Hypothalamus (tissue), 51 donors: ENCODE measurements at regions not wholly inside any gene's neighbourhood (a gene's known extent, or its start where the extent isn't known, plus 50 kb on each side); places are given as distances from the start of the nearest gene placed in this dataset.

Experiments used
- DNase-seq, 51 donors: peaks; one replicate each; lab custom pipeline; 2025; lab: John Stamatoyannopoulos, UW

- no peak for DNase-seq
Observed at GRCh38 chr13:78239714-78240113, 321.1 kb upstream of the EDNRB start.

- no peak for DNase-seq
Observed at GRCh38 chr13:78238911-78239310, 320.3 kb upstream of the EDNRB start.

GRCh38 chr13:78228940-78229339 is 310.3 kb upstream of the EDNRB start:
- DNase-seq: no peak

GRCh38 chr13:78228211-78228610 is 309.6 kb upstream of the EDNRB start:
- no peak for DNase-seq

GRCh38 chr13:78227709-78228108 is 309.1 kb upstream of the EDNRB start:
- DNase-seq: no peak

- DNase-seq: no peak
Observed at GRCh38 chr13:78215458-78216108, 297.0 kb upstream of the EDNRB start.

- DNase-seq: no peak
Observed at GRCh38 chr13:78201411-78201810, 282.8 kb upstream of the EDNRB start.

- no peak for DNase-seq
Observed at GRCh38 chr13:78198821-78199220, 280.2 kb upstream of the EDNRB start.

GRCh38 chr13:78198419-78198818 is 279.8 kb upstream of the EDNRB start:
- DNase-seq: peak in 4 of 51 donors; percentile 0 to 27 (median 1)

GRCh38 chr13:78197231-78197630 is 278.6 kb upstream of the EDNRB start:
- no peak for DNase-seq

- no peak for DNase-seq
Observed at GRCh38 chr13:78194904-78195639, 276.4 kb upstream of the EDNRB start.

- DNase-seq: no peak
Observed at GRCh38 chr13:78193846-78194245, 275.2 kb upstream of the EDNRB start.

- DNase-seq: no peak
Observed at GRCh38 chr13:78192716-78193115, 274.1 kb upstream of the EDNRB start.

GRCh38 chr13:78190296-78190695 is 271.7 kb upstream of the EDNRB start:
- no peak for DNase-seq

- no peak for DNase-seq
Observed at GRCh38 chr13:78187781-78188180, 269.1 kb upstream of the EDNRB start.

- no peak for DNase-seq
Observed at GRCh38 chr13:78185700-78186099, 267.1 kb upstream of the EDNRB start.

- DNase-seq: no peak
Observed at GRCh38 chr13:78183732-78184131, 265.1 kb upstream of the EDNRB start.

- no peak for DNase-seq
Observed at GRCh38 chr13:78182813-78183212, 264.2 kb upstream of the EDNRB start.

GRCh38 chr13:78177306-78177705 is 258.7 kb upstream of the EDNRB start:
- DNase-seq: no peak

- no peak for DNase-seq
Observed at GRCh38 chr13:78176880-78177279, 258.2 kb upstream of the EDNRB start.

- DNase-seq: no peak
Observed at GRCh38 chr13:78169386-78169785, 250.8 kb upstream of the EDNRB start.

- no peak for DNase-seq
Observed at GRCh38 chr13:78168981-78169380, 250.3 kb upstream of the EDNRB start.
